ENCODE measurements at regions not wholly inside any gene's neighbourhood (a gene's known extent, or its start where the extent isn't known, plus 50 kb on each side); places are given as distances from the start of the nearest gene placed in this dataset.

DNA sequence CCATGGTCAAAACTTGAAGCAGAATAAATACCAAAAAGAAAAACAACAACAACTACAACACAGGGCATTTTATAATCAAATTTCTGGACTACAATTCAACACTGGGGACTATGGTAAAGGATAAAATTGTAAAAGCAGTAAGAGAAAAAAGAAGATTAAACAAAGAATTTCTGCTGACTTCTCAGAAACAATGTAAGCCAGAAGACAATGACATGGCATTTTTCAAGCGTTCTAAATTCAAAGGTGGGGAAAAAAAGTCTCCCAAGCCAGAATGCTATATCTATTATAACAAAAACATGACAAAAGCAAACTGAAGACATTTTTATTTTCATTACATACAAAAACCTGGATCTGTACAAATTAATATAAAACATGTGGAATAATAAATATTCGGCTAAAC lies 433.1 kb downstream of the NPHP4 start:
- H3K27ac ChIP-seq (ENCODE audit: low read depth, low read length): no peak overlapping the region
- WGBS, 3 donors: 62 to 71% (median 69%) methylated on average over 2 of the region's 2 CpGs

DNA sequence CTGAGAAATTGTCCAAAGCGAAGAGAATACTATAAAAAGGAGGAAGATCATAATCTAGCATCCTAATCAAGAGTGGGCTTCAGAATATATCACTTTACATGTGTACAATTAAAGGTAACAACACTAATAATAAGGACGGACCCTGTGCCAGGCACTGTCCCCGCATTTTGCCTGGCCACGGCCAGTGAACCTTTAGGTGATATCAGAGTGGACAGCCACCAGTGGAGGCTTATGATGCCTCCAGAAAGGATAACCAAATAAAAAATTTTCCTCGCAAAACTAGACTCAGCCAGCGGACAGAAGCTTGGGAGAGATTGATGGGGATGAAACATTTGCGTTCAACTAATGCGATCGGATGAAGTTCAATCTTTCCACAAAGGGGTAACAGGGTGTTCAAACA lies 436.4 kb downstream of the NPHP4 start:
- WGBS, 3 donors: 81 to 88% (median 85%) methylated on average over 9 of the region's 9 CpGs

DNA sequence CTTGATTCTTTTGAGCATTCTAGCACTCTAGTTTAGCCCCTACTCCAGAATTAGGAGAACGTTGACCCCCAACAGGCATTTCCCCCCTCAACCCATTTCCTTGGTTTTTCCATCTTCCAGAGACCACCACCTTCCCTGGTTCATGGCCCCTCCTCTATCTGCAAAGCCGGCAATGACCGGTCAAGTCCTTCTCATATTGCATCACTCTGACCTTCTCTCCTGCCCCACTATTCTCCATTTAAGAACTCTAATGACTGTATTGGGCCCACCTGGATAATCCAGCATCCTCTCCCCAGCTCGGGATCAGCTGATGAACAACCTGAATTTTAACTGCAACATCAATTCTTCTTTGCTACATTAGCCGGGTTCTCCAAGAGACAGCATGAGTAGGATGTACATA lies 437.4 kb downstream of the NPHP4 start:
- 72 to 87% (median 80%) methylated on average over 5 of the region's 5 CpGs for WGBS, 3 donors

More for the DNA sequence above, 436.4 kb downstream of the NPHP4 start:
- H3K27ac ChIP-seq (ENCODE audit: low read depth, low read length): no peak overlapping the region

DNA sequence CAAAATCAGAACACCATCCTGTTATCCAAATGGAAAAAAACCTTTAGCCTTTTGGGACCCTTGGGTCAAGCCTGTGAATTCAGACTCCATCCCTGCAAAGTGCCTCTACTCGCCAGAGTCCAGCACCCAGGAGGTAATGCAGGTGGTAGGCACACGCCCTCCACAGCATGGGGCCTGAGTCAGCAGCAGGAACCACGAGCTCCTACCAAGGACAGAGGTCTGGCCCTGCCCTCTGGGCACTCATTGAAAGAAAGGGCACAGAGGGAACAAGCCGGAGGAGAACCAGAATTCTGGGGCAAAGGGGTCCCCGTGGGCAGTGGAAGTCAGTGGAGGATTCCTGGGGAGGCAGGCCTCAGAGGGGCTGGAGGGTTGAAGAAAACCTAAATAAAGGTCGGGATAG lies 438.1 kb downstream of the NPHP4 start:
- H3K27ac ChIP-seq (ENCODE audit: low read depth, low read length): no peak overlapping the region
- WGBS, 3 donors: 53 to 76% (median 74%) methylated on average over 6 of the region's 6 CpGs

More for the DNA sequence above, 437.4 kb downstream of the NPHP4 start:
- no peak overlapping the region for H3K27ac ChIP-seq (ENCODE audit: low read depth, low read length)

DNA sequence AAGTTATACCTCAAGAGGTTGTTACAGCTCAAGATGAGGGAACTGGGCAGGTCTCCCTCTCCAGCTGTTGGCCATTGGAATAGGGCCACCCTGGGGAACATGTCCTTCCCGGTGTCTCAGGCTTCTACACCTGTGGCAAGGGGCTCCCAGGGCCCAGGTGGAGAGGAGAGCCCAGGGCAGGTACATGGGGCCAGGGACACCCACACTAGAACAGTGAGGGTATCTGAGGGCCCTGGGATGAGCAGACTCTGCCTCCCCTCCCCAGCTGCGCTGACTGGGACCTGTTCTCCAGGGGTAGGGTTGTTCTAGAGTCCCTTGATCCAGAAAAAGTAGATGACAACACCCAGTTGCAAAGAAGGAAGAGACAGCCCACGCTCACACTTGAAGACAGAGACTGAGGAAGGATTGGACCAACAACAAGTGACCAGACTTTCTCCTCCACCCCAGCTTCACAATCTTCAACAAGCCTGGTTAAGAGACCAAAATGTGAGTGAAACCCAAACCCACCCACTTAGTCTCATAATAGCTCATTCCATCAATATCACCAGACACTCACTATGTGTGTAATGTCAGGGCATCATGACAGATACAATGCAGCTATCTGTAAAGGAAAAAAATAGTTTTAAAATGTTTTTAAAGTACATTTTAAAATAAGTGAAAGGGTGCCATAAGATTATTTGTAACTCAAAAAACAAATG lies 439.3 kb downstream of the NPHP4 start:
- WGBS, 3 donors: 53 to 73% (median 54%) methylated on average over 3 of the region's 3 CpGs
- no peak overlapping the region for H3K27ac ChIP-seq (ENCODE audit: low read depth, low read length)

DNA sequence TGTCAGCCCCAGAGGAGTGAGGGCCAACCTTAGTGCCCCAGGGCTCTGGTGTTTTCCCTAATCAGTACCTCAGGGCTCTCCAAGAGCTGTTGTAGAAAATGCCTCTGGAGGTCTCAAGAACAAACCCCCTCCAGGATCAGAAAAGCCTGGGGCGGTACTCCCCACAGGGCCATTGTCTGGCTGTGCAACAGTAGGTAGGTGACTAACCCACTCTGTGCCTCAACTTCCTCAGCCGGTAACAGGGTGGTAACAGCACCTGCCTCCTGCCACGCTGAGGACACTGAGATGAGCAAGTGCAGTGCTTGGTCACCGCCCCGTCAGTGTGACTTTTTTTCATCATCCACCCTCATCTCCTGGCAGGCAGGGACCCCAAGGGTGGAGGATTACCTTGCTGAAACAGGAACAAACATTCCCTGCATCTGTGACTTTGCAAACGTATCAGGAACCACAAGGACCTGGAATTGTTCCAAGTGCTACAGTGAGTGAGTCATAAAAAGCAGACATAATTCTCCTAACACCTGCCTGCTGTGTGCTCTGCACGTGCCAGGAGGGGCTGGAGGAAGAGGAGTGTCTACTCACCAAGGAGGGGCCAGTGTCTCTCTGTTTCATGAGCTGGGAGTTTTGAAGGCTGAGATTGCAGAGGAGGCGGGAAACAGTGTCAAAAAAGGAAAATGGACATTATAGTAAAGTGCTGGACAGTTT lies 440.8 kb downstream of the NPHP4 start:
- 34 to 62% (median 36%) methylated on average over 8 of the region's 8 CpGs for WGBS, 3 donors
- no peak overlapping the region for H3K27ac ChIP-seq (ENCODE audit: low read depth, low read length)

DNA sequence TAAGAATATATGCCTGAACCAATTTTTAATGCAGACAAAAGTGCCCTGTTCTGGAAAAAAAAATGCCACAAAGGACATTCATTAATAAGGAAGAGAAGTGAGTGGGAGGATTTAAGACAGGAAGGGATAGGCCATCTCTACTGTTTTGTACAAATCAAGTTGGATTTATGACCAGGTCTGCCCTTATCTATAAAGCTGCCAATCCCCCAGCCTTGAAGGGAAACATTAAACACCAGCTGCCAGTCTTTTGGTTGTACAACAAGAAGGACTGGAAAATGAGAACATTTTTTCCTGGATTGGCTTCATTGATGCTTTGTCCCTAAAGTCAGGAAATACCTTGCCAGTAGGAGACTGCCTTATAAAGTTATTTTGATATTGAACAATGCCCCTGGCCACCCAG lies 444.0 kb downstream of the NPHP4 start:
- no peak overlapping the region for H3K27ac ChIP-seq (ENCODE audit: low read depth, low read length)

DNA sequence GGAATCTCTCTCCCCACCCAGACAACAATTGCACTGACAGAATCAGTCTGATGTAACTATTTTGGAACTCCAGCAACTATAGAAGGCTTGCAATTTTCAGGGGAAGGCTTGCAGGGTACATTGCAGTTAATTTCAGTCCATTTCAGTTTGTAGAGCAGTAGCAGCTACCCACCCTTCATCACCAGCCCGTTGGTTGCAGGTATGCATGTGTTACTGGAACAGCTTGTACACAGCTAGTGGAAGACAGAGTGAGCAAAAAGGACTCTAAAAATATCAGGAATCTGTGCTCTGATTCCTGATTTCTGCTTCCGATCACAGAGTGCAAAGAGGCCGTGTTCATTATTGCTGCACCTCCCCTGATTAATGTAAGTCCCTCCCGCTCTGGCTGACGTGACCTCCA lies 449.0 kb downstream of the NPHP4 start:
- 49 to 75% (median 66%) methylated on average over 5 of the region's 5 CpGs for WGBS, 3 donors

DNA sequence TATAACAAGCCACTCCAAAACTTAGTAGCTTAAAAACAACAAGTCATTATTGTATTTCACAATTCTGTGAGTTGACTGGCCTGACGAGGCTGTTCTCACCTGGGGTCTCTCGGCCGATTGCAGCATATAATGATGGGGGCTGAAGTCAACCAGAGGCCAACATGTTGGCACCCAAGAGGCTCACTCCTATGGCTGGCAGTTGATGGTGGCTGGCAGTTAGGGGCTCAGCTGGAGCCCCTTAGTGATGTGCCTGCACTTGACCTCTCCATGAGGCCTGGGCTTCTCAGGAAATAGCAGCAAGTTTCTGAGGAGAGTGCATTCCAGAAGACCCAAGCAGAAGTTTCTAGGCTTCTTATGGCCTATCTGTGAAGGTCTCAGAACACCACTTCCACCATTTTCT lies 459.4 kb downstream of the NPHP4 start:
- H3K27ac ChIP-seq (ENCODE audit: low read depth, low read length): no peak overlapping the region
- WGBS, 3 donors: 81 to 90% (median 90%) methylated on average over 3 of the region's 3 CpGs

More for the DNA sequence above, 449.0 kb downstream of the NPHP4 start:
- H3K27ac ChIP-seq (ENCODE audit: low read depth, low read length): no peak overlapping the region

DNA sequence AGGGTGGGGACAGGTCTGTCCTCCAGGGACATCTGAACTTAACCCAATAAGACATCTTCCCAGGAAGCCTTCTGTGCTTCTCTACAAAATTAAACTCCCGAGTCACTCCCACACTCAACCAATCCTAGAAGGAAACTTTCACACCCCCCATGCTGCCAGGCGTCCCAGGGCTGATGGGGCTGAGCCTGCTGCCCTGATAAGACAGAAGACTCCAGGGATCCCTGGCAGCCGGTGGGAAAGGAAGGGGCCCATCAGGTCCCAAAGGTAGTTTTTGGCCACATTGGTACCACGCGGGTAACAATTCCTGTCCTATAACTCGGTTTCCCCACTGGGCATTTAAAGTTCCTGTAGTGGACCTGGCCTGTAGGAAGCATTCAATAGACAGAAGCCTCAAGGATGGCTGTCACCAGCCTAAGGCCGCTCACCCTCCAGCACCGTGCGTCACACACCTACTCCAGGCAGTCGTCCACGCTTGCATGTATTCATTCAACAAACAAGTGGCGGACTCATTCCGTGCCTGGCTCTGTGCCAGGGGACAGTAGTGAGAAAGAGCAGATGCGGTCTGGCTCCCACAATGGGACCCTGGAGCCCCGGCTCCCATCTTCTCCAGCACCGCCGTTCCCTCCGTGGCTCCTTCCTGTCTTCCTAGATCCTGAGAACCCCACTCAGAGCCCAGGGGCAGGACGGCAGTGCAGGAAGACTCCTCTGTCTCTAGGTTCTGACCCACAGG lies 465.2 kb downstream of the NPHP4 start:
- WGBS, 3 donors: 74 to 80% (median 77%) methylated on average over 19 of the region's 19 CpGs
- no peak overlapping the region for H3K27ac ChIP-seq (ENCODE audit: low read depth, low read length)

DNA sequence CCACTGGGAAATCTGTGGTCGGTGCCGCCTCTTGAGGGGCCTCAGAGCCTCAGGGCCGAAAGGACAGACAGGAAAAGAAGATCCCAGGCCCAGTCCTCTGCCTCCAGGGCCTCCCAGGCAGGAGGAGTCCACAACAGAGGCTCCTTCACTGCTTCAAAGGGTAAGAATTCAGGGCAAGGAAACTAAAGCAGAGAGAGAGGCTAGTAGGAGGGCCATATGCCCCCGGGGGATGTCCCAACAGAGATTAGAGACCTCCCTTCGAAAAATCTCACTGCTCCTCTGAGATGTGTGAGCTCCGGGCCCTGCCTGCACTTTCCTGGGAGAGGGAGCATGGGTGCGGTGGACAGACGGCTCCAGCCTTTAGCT lies 465.9 kb downstream of the NPHP4 start:
- 41 to 58% (median 47%) methylated on average over 8 of the region's 8 CpGs for WGBS, 3 donors
- no peak overlapping the region for H3K27ac ChIP-seq (ENCODE audit: low read depth, low read length)

DNA sequence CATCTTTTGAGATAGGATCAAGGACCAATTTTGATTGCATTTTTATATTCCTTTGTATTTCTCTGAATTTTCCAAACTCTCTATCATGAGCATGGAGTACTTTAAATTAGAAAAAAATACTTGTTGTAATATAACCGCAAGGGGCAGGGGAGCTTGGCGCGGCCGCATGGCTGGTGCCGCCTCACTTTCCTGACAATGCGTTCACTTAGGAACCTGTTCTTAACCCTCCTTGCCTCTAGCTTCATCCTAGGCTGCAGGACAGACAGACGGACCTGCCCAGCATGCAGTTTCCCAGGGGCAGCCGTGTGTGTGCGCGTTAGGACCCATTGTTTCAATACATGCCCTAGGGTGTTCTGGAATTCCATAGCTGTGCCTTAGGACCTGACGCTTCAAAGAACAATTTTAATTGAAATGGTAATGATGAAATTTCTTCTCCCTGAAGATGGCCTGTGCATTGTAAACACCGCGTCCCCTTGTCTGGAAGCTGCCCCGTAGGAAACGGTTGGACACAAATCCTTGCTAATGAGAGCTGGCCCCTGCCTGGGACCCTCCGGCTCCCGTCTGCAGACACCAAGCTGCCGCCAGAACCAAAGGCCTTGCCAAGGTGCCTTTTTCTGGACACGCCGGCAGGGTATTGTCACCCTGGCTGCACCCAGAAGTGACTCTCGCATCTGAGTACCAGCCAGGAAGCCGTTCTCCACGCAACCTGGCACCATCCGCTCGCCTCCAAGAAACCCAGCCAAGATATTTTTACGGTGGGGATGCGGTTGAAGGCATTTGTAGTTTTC lies 466.4 kb downstream of the NPHP4 start:
- WGBS, 3 donors: 78 to 84% (median 78%) methylated on average over 27 of the region's 27 CpGs
- H3K27ac ChIP-seq (ENCODE audit: low read depth, low read length): no peak overlapping the region

DNA sequence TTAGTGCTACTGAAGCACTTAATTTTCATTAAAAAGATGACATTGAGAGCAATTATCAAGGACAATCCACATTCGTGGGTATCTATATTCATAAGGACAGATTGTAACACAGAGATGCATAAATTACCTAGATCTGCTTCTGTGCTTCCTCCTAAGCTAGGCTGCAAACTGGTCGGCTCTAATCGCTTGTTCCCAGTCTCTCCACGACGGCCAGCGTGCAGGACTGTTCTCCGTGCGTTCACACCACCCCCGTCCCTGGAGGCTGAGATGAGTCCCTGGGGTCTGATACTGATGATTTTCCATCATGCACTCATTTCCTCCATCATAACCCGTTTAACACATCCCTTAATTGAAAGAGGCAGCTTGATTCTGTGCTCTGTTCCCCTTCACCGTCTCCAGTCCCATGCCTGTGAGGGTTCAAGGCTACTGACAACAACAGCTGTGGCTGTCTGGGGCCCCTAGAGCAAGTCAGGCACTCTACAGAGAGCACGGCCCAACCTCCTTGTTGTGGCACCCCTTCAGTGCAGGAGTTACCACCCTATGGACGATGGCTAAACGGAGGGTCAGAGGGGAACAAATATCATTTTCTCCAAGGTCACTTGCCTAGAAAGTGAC lies 469.6 kb downstream of the NPHP4 start:
- 39 to 47% (median 41%) methylated on average over 14 of the region's 14 CpGs for WGBS, 3 donors

DNA sequence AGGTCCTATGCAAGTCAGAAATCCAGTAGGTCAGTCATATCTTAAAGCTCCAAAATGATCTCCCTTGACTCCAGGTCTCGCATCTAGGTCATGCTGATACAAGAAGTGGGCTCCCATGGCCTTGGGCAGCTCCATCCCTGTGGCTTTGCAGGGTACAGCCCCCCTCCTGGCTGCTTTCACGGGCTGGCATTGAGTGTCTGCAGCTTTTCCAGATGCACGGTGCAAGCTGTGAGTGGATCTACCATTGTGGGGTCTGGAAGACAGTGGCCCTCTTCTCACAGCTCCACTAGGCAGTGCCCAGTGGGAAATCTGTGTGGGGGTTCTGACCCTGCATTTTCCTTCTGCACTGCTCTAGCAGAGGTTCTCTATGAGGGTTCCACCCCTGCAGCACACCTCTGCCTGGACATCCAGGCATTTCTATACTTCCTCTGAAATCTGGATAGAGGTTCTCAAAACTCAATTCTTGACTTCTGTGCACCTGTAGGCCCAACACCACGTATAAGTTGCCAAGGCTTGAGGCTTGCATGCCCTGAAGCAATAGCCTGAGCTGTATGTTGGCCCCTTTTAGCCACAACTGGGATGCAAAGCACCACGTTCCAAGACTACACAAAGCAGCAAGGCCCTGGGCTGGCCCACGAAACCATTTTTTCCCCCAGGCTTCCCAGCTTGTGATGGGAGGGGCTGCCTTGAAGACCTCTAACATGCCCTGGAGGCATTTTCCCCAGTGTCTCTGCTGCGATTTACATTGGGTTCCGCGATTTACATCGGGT lies 472.7 kb downstream of the NPHP4 start:
- WGBS, 3 donors: 76 to 79% (median 79%) methylated on average over 10 of the region's 10 CpGs
- no peak overlapping the region for H3K27ac ChIP-seq (ENCODE audit: low read depth, low read length)

More for the DNA sequence above, 469.6 kb downstream of the NPHP4 start:
- H3K27ac ChIP-seq (ENCODE audit: low read depth, low read length): no peak overlapping the region

DNA sequence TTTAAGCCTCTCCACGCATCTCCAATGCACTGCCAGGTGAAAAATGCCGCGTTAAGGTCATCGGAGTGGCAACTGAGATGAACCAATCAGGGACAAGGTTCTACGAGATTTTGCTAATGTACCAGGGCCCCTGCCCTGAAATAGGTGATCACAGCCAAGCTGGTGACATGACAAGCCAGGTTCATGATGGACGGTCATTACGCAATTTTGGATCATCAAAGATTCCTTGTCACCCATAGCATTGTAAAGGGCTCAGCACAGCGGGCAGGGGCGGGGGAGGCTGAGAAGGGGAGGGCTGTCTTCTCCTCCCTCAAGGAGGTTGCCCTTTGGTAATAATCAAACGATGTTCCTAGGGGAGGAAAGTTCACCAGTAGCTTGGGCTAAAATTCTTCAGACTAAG lies 475.5 kb downstream of the NPHP4 start:
- WGBS, 3 donors: 79 to 88% (median 84%) methylated on average over 10 of the region's 10 CpGs
- no peak overlapping the region for H3K27ac ChIP-seq (ENCODE audit: low read depth, low read length)

DNA sequence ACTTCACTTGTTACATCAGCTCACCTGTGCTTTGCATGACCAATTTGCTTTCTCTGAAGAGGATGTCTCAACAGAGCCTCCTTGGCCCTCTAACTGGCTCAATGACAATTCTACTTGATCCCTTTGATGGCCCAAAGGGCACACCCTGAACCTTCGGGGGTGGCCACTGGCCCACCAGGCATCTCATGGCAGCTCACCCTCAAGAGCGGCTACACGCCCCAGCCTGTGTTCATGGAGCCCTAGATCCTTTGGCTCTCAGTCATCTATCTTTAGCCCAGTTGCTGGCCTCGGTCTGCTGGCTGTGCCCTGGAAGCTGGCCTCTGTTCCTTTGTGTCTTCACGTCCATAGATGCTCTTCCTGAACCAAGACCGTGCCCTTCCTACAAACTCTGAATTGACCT lies 476.7 kb downstream of the NPHP4 start:
- WGBS, 3 donors: 69 to 88% (median 84%) methylated on average over 6 of the region's 6 CpGs
- no peak overlapping the region for H3K27ac ChIP-seq (ENCODE audit: low read depth, low read length)

DNA sequence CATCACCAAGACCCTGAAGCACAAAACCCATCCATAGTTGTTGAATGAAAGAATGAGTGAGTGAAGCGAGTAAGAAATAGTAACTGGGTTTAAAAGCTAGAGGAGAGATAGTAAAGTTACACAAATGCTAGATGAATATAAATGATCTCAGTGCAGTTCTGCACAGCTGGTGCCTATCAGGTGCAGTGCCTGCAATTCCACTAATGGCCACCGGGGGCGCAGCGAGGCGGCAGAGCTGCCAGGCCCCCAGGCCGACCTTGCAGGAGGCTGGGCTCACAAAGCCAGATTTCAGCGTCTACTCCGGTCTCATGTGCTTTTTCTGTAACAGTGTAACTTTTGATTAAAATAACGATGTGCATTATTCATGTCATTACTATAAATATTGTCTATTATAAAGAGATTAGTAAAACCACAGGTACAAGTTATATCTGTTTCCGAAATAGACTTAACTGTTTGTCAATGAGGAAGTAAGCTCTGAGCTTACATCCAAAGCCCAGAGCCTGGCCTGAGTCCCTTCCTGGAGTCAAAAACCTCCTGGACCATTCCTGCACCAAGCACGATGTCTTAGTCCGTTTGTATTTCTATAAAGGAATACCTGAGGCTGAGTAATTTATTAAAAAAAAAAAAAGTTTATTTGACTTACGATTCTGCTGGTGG lies 477.6 kb downstream of the NPHP4 start:
- H3K27ac ChIP-seq (ENCODE audit: low read depth, low read length): no peak overlapping the region
- 21 to 22% (median 22%) methylated on average over 13 of the region's 13 CpGs for WGBS, 3 donors
